Stimulated activated naive CD8-positive, alpha-beta T cell treated with anti-CD3 and anti-CD28 coated beads, Interleukin-15, Interleukin-2, amounts not matched to agents 100 ng/mL and 50 ng/mL, for 24 hours (primary cell): ENCODE measurements at regions not wholly inside any gene's neighbourhood (a gene's known extent, or its start where the extent isn't known, plus 50 kb on each side); places are given as distances from the start of the nearest gene placed in this dataset.
A peak's percentile ranks its signal among the peaks of the same experiment; 100 is the strongest.

Source experiments
- H3K27ac Mint-ChIP-seq: one replicate; pipeline ENCODE4 v1.8.0; 2021; ENCODE audit warnings: mild to moderate bottlenecking, mixed read lengths
- H3K27me3 Mint-ChIP-seq: one replicate; pipeline ENCODE4 v1.8.0; 2021; ENCODE audit warnings: mixed read lengths
- H3K36me3 Mint-ChIP-seq: one replicate; pipeline ENCODE4 v1.8.0; 2021; ENCODE audit warnings: low read depth, mixed read lengths
- H3K4me1 Mint-ChIP-seq: one replicate; pipeline ENCODE4 v1.8.0; 2021; ENCODE audit warnings: low read depth, mixed read lengths
- H3K4me3 Mint-ChIP-seq: one replicate; pipeline ENCODE4 v1.8.0; 2021; ENCODE audit warnings: mild to moderate bottlenecking, mixed read lengths
- H3K9me3 Mint-ChIP-seq: one replicate; pipeline ENCODE4 v1.8.0; 2021; ENCODE audit warnings: mixed read lengths

DNA sequence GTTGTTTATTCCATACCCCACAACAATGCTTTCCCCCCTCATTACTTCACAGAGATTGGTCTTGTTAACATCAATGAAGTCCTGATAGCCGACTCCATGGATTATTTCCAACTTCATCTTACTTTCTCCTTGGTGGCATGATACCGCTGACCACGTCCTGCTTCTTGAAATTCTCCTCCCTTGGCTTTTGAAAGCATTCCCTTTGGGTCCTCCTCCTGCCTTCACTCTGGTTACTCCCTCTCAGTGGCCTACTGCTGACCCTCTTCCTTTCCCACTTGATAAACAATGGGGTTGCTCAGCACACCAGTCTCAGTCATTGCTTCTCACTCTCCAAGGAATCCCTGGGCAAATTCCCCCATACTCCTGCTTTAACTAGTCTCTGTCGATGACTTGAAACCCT is 283.9 kb downstream of the SEC61B start:
- no peak overlapping the region for H3K27ac Mint-ChIP-seq

DNA sequence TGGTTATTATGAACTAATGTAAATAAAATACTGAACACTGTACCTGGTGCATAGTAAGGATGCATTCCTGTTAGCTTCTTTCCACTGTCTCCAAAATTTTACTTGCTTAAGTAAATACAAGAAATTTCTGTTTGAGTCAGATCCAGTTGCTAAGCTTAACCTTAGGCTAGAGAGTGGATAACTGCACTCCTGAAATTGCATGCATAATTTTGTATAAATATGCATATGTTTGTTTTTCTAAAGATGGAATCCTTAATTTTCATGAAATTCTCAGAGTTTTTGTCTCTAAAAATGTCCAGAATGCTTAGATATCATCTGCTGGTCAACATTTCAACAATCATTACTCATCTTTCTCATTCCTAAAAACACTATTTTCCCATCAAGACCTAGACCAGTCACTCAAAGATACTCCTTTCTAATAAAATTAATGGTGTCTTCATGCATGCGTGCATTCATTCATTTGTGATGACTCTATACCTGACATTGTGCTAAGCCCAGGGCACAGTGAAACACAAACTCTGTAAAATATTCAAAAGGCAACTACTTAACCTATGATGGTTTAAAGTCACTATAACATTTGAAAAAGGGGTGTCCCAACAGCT is 284.8 kb downstream of the SEC61B start:
- no peak overlapping the region for H3K27ac Mint-ChIP-seq
- peaks cover 6% of the 10 kb centered on the region for H3K4me1 Mint-ChIP-seq
- H3K4me3 Mint-ChIP-seq = no peak overlapping the region
- H3K36me3 Mint-ChIP-seq = no peaks in the 10 kb centered on the region
- H3K9me3 Mint-ChIP-seq = no peaks in the 10 kb centered on the region
- H3K27me3 Mint-ChIP-seq = peaks cover 8% of the 10 kb centered on the region

More for the DNA sequence above, 283.9 kb downstream of the SEC61B start:
- H3K4me1 Mint-ChIP-seq = peaks cover 6% of the 10 kb centered on the region
- H3K36me3 Mint-ChIP-seq = no peaks in the 10 kb centered on the region
- no peaks in the 10 kb centered on the region for H3K9me3 Mint-ChIP-seq
- no peak overlapping the region for H3K4me3 Mint-ChIP-seq
- peaks cover 8% of the 10 kb centered on the region for H3K27me3 Mint-ChIP-seq

DNA sequence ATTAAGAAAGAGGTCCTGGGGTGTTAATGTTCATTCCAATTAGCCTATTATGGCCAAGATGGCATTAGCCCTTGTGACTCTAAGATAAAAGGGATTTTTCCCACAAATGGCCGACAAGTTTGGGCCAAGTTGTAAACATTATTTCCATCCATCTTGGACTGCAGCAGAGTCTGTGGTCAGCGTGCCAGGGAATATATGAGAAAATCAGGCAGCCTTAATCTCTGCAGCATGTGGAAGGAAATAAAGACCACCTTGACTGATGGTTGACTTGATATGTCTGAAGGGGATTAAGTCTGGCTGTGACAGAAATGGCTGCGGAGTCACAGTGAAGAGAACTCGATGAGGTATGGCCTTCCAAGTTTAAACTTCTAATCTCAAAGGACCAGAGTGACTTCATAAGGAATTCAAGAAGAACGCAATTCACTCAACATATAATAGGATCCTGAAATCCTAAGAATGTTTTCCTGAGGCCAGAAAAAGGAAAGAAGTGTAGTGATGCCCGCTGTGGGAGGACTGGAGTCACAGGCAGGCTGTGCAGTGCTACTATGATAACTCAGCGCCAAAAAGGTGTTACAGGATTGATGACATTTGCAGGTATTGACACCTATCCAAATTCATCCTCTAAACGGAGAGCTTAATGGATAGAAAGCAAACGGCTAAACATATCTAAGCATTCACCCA is 287.1 kb downstream of the SEC61B start:
- H3K4me1 Mint-ChIP-seq = peaks cover 14% of the 10 kb centered on the region
- H3K4me3 Mint-ChIP-seq = no peak overlapping the region
- peaks cover 12% of the 10 kb centered on the region for H3K27me3 Mint-ChIP-seq
- no peaks in the 10 kb centered on the region for H3K36me3 Mint-ChIP-seq
- no peak overlapping the region for H3K27ac Mint-ChIP-seq
- no peaks in the 10 kb centered on the region for H3K9me3 Mint-ChIP-seq

DNA sequence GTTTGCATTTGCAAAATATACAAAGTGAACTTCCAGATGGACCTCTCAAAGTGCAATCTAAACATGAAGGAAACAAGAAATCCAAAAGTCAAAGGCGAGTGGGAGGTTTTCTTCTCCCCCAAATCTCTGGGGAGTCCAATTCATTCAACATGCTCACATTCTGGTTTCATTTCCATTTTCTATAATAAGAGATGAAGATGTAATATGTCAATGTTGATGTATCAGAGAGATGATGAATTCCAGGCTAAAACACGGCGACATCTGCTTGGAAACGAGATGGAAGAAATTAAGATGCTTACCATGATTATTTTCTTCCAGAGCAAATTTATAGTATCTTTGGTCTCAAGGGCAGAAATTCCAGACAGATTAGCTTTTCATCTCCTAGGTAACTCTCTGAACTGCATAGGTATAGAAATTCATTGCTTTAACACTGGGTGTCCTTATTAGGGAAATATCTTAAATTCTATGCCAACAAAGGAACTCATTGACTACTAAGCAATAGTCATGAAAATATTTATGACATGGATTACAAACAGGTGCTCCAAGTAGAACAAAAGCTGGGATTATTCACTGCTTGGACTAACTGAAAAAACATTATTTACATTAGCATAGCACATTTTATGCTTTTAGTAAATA is 287.9 kb downstream of the SEC61B start:
- no peak overlapping the region for H3K4me3 Mint-ChIP-seq
- no peaks in the 10 kb centered on the region for H3K9me3 Mint-ChIP-seq
- H3K36me3 Mint-ChIP-seq = no peaks in the 10 kb centered on the region
- H3K27me3 Mint-ChIP-seq = peaks cover 12% of the 10 kb centered on the region
- H3K27ac Mint-ChIP-seq = no peak overlapping the region
- H3K4me1 Mint-ChIP-seq = peaks cover 19% of the 10 kb centered on the region

DNA sequence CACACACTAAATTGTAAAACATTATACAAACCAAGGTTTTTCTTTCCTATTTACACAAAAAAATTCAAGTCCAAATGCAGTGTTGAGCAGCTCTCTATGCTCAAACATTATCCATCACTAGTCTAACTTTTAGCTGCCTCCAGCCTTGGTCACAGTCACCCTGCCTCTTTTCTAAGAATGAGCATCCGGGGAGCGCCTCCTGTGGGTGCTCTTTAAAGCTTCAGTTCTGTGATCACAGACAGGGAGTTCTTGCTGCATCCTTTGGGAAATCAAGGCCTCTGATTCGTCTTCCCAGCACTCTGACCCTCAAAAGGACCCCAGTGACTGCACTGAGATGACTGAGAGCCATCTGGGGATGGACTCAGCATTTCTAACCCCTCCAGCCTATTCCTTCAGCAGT is 289.6 kb downstream of the SEC61B start:
- Mint-ChIP-seq H3K4me3 (no peak overlapping the region), H3K36me3 (no peaks in the 10 kb centered on the region), H3K9me3 (no peaks in the 10 kb centered on the region), H3K27ac (no peak overlapping the region), H3K27me3 (peaks cover 12% of the 10 kb centered on the region), H3K4me1 (peaks cover 31% of the 10 kb centered on the region)

GRCh38 chr9:99513441-99514112 is 291.5 kb downstream of the SEC61B start:
- peaks cover 38% of the 10 kb centered on the region for H3K4me1 Mint-ChIP-seq
- H3K36me3 Mint-ChIP-seq = no peaks in the 10 kb centered on the region
- H3K27ac Mint-ChIP-seq = no peak overlapping the region
- H3K4me3 Mint-ChIP-seq = no peak overlapping the region
- peaks cover 4% of the 10 kb centered on the region for H3K27me3 Mint-ChIP-seq
- no peaks in the 10 kb centered on the region for H3K9me3 Mint-ChIP-seq

GRCh38 chr9:99515093-99515492 is 293.0 kb downstream of the SEC61B start:
- Mint-ChIP-seq H3K27me3 (peaks cover 7% of the 10 kb centered on the region), H3K4me1 (peaks cover 33% of the 10 kb centered on the region), H3K36me3 (no peaks in the 10 kb centered on the region), H3K9me3 (no peaks in the 10 kb centered on the region), H3K4me3 (no peak overlapping the region), H3K27ac (no peak overlapping the region)

DNA sequence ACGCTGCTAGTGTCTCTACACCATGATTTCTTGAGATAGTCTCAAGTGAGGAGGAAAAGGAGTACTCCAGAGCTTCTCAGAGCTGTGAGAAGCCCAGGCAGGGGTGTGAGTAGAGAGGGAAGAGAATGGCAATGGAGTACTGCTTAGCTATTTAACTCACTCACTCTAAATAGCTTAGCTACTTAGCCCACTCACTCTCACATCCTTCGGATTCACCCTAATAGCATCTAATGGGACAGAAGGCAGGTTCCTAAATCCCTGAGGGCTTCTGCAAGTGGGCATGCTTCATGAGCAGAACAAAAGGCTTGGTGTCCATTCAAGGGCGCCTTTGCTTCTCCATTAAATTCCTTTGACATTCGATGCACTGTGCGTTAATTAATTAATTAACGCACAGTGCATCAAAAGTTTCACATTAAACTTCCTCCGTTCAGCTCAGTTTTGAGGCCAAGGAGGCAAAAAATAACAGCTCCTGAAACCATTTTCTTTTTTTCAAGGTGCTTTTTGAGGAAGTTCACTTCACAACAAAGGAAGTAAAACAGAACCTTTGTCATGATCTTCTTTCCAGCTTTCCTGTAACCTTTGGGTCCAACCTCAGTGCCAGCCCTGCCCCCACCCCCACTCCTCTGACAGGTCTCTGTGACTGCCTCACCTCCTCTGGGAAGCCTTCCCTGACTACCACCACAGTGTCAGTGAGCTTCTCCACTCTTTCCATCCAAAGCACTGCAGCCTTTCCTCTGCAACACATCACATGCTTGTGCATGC is 294.0 kb downstream of the SEC61B start:
- H3K36me3 Mint-ChIP-seq = no peaks in the 10 kb centered on the region
- H3K27me3 Mint-ChIP-seq = peaks cover 9% of the 10 kb centered on the region
- H3K9me3 Mint-ChIP-seq = no peaks in the 10 kb centered on the region
- no peak overlapping the region for H3K4me3 Mint-ChIP-seq
- H3K27ac Mint-ChIP-seq = peak overlapping the region; percentile 34
- peaks cover 32% of the 10 kb centered on the region for H3K4me1 Mint-ChIP-seq

DNA sequence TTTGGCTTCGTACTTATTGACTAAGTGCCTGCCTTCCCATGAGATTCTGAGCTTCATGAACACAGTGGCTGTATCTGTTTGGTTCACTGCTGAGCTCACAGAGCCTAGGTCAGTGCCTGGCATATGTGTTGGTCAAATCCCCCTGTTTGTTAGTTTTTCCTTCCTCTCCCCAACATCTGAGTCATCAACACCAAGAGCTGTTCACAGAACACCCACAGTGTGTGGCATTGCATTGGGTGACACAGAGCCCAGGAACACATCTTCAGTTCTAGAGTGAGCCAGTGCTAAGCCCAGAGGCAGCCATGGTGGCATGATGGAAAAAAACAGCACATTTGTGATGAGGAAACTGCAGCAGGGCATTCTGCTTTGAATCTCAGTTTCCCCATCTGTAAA is 294.6 kb downstream of the SEC61B start:
- Mint-ChIP-seq H3K9me3 (no peaks in the 10 kb centered on the region), H3K27me3 (peaks cover 12% of the 10 kb centered on the region), H3K4me3 (no peak overlapping the region), H3K36me3 (no peaks in the 10 kb centered on the region), H3K4me1 (peaks cover 32% of the 10 kb centered on the region), H3K27ac (peak overlapping the region; percentile 34)

DNA sequence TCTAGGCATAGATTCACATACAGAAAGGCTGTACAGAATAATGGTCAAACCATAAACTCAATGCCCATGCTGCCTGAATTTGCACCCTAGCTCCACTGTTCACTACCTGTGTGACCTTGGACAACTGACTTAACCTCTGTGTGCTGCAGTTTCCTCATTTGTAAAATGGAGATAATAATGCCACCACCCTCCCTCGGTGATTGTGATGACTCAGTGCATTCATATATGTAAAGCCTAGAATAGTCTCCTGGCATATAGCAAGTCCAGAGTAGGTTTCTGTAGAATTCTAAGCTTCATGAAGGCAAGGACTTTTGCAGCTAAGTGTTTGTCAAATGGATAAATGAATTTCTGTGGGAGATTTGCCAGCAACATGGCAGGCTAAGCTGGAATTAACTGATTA is 297.8 kb upstream of the NR4A3 start:
- no peak overlapping the region for H3K27ac Mint-ChIP-seq
- H3K4me1 Mint-ChIP-seq = no peaks in the 10 kb centered on the region
- no peaks in the 10 kb centered on the region for H3K9me3 Mint-ChIP-seq
- no peak overlapping the region for H3K4me3 Mint-ChIP-seq
- H3K36me3 Mint-ChIP-seq = no peaks in the 10 kb centered on the region
- H3K27me3 Mint-ChIP-seq = peaks cover 24% of the 10 kb centered on the region

- Mint-ChIP-seq H3K9me3 (no peaks in the 10 kb centered on the region), H3K36me3 (no peaks in the 10 kb centered on the region), H3K4me1 (no peaks in the 10 kb centered on the region), H3K27ac (no peak overlapping the region), H3K4me3 (no peak overlapping the region), H3K27me3 (peaks cover 10% of the 10 kb centered on the region)
Measured at GRCh38 chr9:99531313-99531712, 290.4 kb upstream of the NR4A3 start.

DNA sequence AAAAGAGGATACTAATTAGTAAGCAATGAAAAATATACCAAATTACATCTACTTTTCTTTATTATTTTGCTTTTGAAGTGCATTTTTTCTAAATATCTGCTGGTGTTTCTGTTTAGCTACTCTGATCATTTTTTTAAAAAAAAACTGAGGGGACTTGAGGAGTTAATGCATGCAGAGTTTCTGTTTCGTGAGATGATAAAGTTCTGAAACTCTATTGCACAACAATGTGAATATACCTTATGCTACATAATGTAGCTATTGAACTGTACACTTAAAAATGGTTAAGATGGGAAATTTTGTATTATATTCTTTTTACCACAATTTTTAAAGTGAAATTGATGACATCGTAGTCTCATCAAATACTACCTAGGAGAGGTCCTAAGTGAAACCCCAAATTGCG is 288.3 kb upstream of the NR4A3 start:
- no peak overlapping the region for H3K27ac Mint-ChIP-seq
- H3K4me3 Mint-ChIP-seq = no peak overlapping the region
- H3K27me3 Mint-ChIP-seq = peaks cover 18% of the 10 kb centered on the region
- no peaks in the 10 kb centered on the region for H3K36me3 Mint-ChIP-seq
- H3K9me3 Mint-ChIP-seq = no peaks in the 10 kb centered on the region
- H3K4me1 Mint-ChIP-seq = no peaks in the 10 kb centered on the region

DNA sequence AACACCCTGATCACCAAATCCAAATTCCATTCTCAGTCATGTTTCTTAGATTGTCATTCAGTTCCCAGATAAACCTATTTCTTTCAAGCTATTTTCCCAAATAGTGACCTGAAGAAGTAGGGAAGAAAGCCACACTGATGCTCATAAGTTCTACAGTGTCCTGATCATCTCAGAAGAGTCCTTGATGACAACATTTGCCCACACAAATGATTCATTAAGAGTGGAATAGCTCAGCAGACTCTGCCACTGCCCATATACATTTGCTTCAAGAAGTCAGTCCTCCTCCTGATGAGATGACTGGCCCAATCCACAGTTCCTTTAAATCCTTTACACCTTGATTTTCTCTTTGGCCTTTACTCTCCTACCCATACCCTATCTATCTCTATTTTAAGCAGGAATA is 283.7 kb upstream of the NR4A3 start:
- Mint-ChIP-seq H3K4me3 (no peak overlapping the region), H3K27me3 (peaks cover 24% of the 10 kb centered on the region)

DNA sequence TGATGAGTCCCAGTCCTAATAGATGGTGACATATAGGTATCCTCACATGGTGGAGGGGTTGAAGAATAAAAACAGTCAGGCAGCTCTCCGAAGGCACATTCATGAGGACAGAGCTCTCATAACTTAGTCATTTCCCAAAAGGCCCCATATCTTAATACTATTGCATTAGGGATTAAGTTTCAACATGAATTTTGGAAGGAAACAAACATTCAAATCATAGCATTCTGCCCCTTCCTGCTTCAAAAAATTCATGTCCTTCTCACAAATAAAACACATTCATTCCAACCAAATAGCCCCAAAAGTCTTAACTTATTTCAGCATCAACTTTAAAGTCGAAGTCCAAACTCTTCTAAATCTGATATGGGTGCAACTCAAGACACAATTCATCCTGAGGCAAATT is 277.2 kb upstream of the NR4A3 start:
- peaks cover 29% of the 10 kb centered on the region for H3K27me3 Mint-ChIP-seq
- H3K9me3 Mint-ChIP-seq = no peaks in the 10 kb centered on the region
- no peak overlapping the region for H3K27ac Mint-ChIP-seq
- no peak overlapping the region for H3K4me3 Mint-ChIP-seq
- no peaks in the 10 kb centered on the region for H3K36me3 Mint-ChIP-seq
- H3K4me1 Mint-ChIP-seq = no peaks in the 10 kb centered on the region

More for the DNA sequence above, 283.7 kb upstream of the NR4A3 start:
- Mint-ChIP-seq H3K4me1 (no peaks in the 10 kb centered on the region), H3K9me3 (no peaks in the 10 kb centered on the region), H3K27ac (no peak overlapping the region), H3K36me3 (no peaks in the 10 kb centered on the region)

DNA sequence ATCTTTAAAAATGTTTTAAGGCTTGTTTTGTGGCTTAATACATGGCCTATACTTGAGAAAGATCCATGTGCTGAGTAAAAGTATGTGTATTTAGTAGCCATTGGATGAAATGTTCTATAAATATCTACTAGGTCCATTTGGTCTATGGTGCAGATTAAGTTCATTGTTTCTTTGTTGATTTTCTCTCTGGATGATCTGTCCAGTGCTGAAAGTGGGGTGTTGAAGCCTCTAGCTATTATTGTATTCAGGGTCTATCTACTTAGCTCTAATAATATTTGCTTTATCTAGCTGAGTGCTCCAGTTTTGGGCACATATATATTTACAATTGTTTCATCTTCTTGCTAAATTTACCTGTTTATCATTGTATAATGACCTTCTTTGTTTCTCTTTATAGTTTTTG is 272.2 kb upstream of the NR4A3 start:
- H3K9me3 Mint-ChIP-seq = peaks cover 24% of the 10 kb centered on the region
- H3K27ac Mint-ChIP-seq = no peak overlapping the region
- peaks cover 55% of the 10 kb centered on the region for H3K27me3 Mint-ChIP-seq
- no peak overlapping the region for H3K4me3 Mint-ChIP-seq
- H3K4me1 Mint-ChIP-seq = no peaks in the 10 kb centered on the region
- H3K36me3 Mint-ChIP-seq = no peaks in the 10 kb centered on the region
